Activated CD4-positive, alpha-beta memory T cell treated with anti-CD3 and anti-CD28 coated beads for 36 hours (primary cell): ENCODE measurements at regions not wholly inside any gene's neighbourhood (a gene's known extent, or its start where the extent isn't known, plus 50 kb on each side); places are given as distances from the start of the nearest gene placed in this dataset.
A peak's percentile ranks its signal among the peaks of the same experiment; 100 is the strongest.

Source experiments
- CTCF ChIA-PET: fragments of 350-600 bp; sonication (Branson Sonifier 250); formaldehyde crosslinking; loops from one replicate; lab custom pipeline; 2021; ENCODE audit warnings: antibody characterized with exemption, inconsistent platforms; lab: Charles Lee
- POLR2A ChIA-PET: fragments of 350-600 bp; sonication (Branson Sonifier 250); formaldehyde crosslinking; loops from one replicate; lab custom pipeline; 2021; ENCODE audit warnings: antibody characterized with exemption; lab: Charles Lee
- DNase-seq: peaks from one replicate; pipeline ENCODE4 v3.0.0-alpha.2; 2020
- H3K27ac Mint-ChIP-seq: one replicate; pipeline ENCODE4 v1.8.0; 2021; ENCODE audit warnings: mixed read lengths
- H3K27me3 Mint-ChIP-seq: one replicate; pipeline ENCODE4 v1.8.0; 2021; ENCODE audit warnings: mixed read lengths
- H3K36me3 Mint-ChIP-seq: one replicate; pipeline ENCODE4 v1.8.0; 2021; ENCODE audit warnings: mixed read lengths
- H3K4me1 Mint-ChIP-seq: one replicate; pipeline ENCODE4 v1.8.0; 2021; ENCODE audit warnings: low read depth, mixed read lengths
- H3K4me3 Mint-ChIP-seq: one replicate; pipeline ENCODE4 v1.8.0; 2021; ENCODE audit warnings: mild to moderate bottlenecking, mixed read lengths
- H3K9me3 Mint-ChIP-seq: one replicate; pipeline ENCODE4 v1.8.0; 2021; ENCODE audit warnings: mixed read lengths
- intact Hi-C: fragments of 100-400 bp; cut with micrococcal nuclease; formaldehyde crosslinking; loops from one replicate; pipeline ENCODE4 v1.15.1; 2023

GRCh38 chr2:60661073-60661738 lies 94.9 kb upstream of the PAPOLG start:
- Mint-ChIP-seq H3K4me1 (no peaks in the 10 kb centered on the region), H3K27ac (no peak overlapping the region), H3K9me3 (no peaks in the 10 kb centered on the region), H3K36me3 (no peaks in the 10 kb centered on the region), H3K4me3 (no peak overlapping the region), H3K27me3 (peaks cover 5% of the 10 kb centered on the region)
- ChIA-PET POLR2A (no interaction called here), CTCF (interaction anchor here (1.2 kb wide), 1 partner anchor 13 kb away, joined by 6 read pairs; no protein-coding TSS in a partner anchor)
- DNase-seq: no peak
- intact Hi-C loops: no loop called here

GRCh38 chr2:60662781-60663180 lies 93.3 kb upstream of the PAPOLG start:
- POLR2A ChIA-PET: no interaction called here
- Mint-ChIP-seq H3K27ac (no peak overlapping the region), H3K4me1 (no peaks in the 10 kb centered on the region), H3K27me3 (peaks cover 5% of the 10 kb centered on the region), H3K36me3 (no peaks in the 10 kb centered on the region), H3K9me3 (no peaks in the 10 kb centered on the region), H3K4me3 (no peak overlapping the region)
- intact Hi-C loops: no loop called here
- CTCF ChIA-PET: interaction anchor here (1.0 kb wide), 1 partner anchor 13 kb away, joined by 3 read pairs; no protein-coding TSS in a partner anchor
- DNase-seq: no peak

GRCh38 chr2:60671966-60672365 lies 84.1 kb upstream of the PAPOLG start:
- POLR2A ChIA-PET: no interaction called here
- Mint-ChIP-seq H3K9me3 (no peaks in the 10 kb centered on the region), H3K36me3 (no peaks in the 10 kb centered on the region), H3K27me3 (peaks cover 2% of the 10 kb centered on the region), H3K27ac (no peak overlapping the region), H3K4me3 (no peak overlapping the region), H3K4me1 (peaks cover 2% of the 10 kb centered on the region)
- intact Hi-C loops: no loop called here
- DNase-seq: no peak
- CTCF ChIA-PET: interaction anchor here (0.7 to 1.8 kb wide), 2 partner anchors 9 to 327 kb away, joined by 3 to 4 read pairs; no protein-coding TSS in a partner anchor

- DNase-seq: peak; percentile 87
- H3K4me1 Mint-ChIP-seq: peaks cover 2% of the 10 kb centered on the region
- CTCF ChIA-PET: interaction anchor here (0.7 to 3.2 kb wide), 32 partner anchors 8 to 1916 kb away, joined by 3 to 23 read pairs (median 4); no protein-coding TSS in a partner anchor
- intact Hi-C loops: loop anchor here (2.0 kb wide), 1 partner anchor 114 kb away; no protein-coding TSS in a partner anchor
- POLR2A ChIA-PET: interaction anchor here (0.6 to 1.3 kb wide), 2 partner anchors 22 to 51 kb away, joined by 3 to 5 read pairs; no protein-coding TSS in a partner anchor
- H3K36me3 Mint-ChIP-seq: no peaks in the 10 kb centered on the region
- H3K9me3 Mint-ChIP-seq: no peaks in the 10 kb centered on the region
- no peak overlapping the region for H3K4me3 Mint-ChIP-seq
- peaks cover 2% of the 10 kb centered on the region for H3K27me3 Mint-ChIP-seq
- no peak overlapping the region for H3K27ac Mint-ChIP-seq
Measured at GRCh38 chr2:60674524-60675165, 81.4 kb upstream of the PAPOLG start.

GRCh38 chr2:60675301-60675700 lies 80.8 kb upstream of the PAPOLG start:
- POLR2A ChIA-PET: interaction anchor here (0.6 kb wide), 1 partner anchor 51 kb away, joined by 5 read pairs; no protein-coding TSS in a partner anchor
- no peaks in the 10 kb centered on the region for H3K9me3 Mint-ChIP-seq
- peaks cover 2% of the 10 kb centered on the region for H3K4me1 Mint-ChIP-seq
- H3K27me3 Mint-ChIP-seq: peaks cover 6% of the 10 kb centered on the region
- H3K36me3 Mint-ChIP-seq: no peaks in the 10 kb centered on the region
- DNase-seq: no peak
- intact Hi-C loops: loop anchor here (2.0 kb wide), 1 partner anchor 114 kb away; no protein-coding TSS in a partner anchor
- no peak overlapping the region for H3K27ac Mint-ChIP-seq
- H3K4me3 Mint-ChIP-seq: no peak overlapping the region
- CTCF ChIA-PET: interaction anchor here (0.6 to 3.2 kb wide), 29 partner anchors 8 to 1916 kb away, joined by 3 to 23 read pairs (median 4); no protein-coding TSS in a partner anchor

GRCh38 chr2:60676706-60677330 lies 79.2 kb upstream of the PAPOLG start:
- Mint-ChIP-seq H3K27me3 (peaks cover 7% of the 10 kb centered on the region), H3K4me1 (peaks cover 2% of the 10 kb centered on the region), H3K36me3 (no peaks in the 10 kb centered on the region), H3K4me3 (no peak overlapping the region), H3K9me3 (no peaks in the 10 kb centered on the region), H3K27ac (no peak overlapping the region)
- no peak for DNase-seq
- ChIA-PET CTCF (interaction anchor here (0.6 to 3.2 kb wide), 6 partner anchors 8 to 95 kb away, joined by 3 to 23 read pairs (median 4); no protein-coding TSS in a partner anchor), POLR2A (no interaction called here)
- intact Hi-C loops: no loop called here

- POLR2A ChIA-PET: no interaction called here
- H3K27me3 Mint-ChIP-seq: peaks cover 7% of the 10 kb centered on the region
- intact Hi-C loops: no loop called here
- no peaks in the 10 kb centered on the region for H3K9me3 Mint-ChIP-seq
- H3K4me3 Mint-ChIP-seq: no peak overlapping the region
- DNase-seq: no peak
- no peak overlapping the region for H3K27ac Mint-ChIP-seq
- H3K4me1 Mint-ChIP-seq: peaks cover 2% of the 10 kb centered on the region
- CTCF ChIA-PET: interaction anchor here (0.9 to 2.0 kb wide), 3 partner anchors 30 to 96 kb away, joined by 3 to 4 read pairs (median 4); no protein-coding TSS in a partner anchor
- no peaks in the 10 kb centered on the region for H3K36me3 Mint-ChIP-seq
Measured at GRCh38 chr2:60677356-60677755, 78.7 kb upstream of the PAPOLG start.

GRCh38 chr2:60678551-60678950 lies 77.5 kb upstream of the PAPOLG start:
- H3K9me3 Mint-ChIP-seq: no peaks in the 10 kb centered on the region
- intact Hi-C loops: no loop called here
- ChIA-PET CTCF (interaction anchor here (2.0 kb wide), 1 partner anchor 29 kb away, joined by 4 read pairs; no protein-coding TSS in a partner anchor), POLR2A (no interaction called here)
- no peaks in the 10 kb centered on the region for H3K36me3 Mint-ChIP-seq
- peaks cover 2% of the 10 kb centered on the region for H3K4me1 Mint-ChIP-seq
- H3K27me3 Mint-ChIP-seq: peaks cover 13% of the 10 kb centered on the region
- no peak for DNase-seq
- no peak overlapping the region for H3K27ac Mint-ChIP-seq
- no peak overlapping the region for H3K4me3 Mint-ChIP-seq

- Mint-ChIP-seq H3K4me1 (peaks cover 2% of the 10 kb centered on the region), H3K27me3 (peaks cover 14% of the 10 kb centered on the region), H3K4me3 (no peak overlapping the region), H3K27ac (no peak overlapping the region), H3K9me3 (no peaks in the 10 kb centered on the region), H3K36me3 (no peaks in the 10 kb centered on the region)
- ChIA-PET POLR2A (no interaction called here), CTCF (no interaction called here)
- intact Hi-C loops: no loop called here
- no peak for DNase-seq
Measured at GRCh38 chr2:60679036-60679780, 76.9 kb upstream of the PAPOLG start.

- no peaks in the 10 kb centered on the region for H3K36me3 Mint-ChIP-seq
- no peak overlapping the region for H3K27ac Mint-ChIP-seq
- H3K9me3 Mint-ChIP-seq: no peaks in the 10 kb centered on the region
- ChIA-PET CTCF (interaction anchor here (1.4 kb wide), 1 partner anchor 19 kb away, joined by 4 read pairs; no protein-coding TSS in a partner anchor), POLR2A (no interaction called here)
- no peak for DNase-seq
- no peak overlapping the region for H3K4me3 Mint-ChIP-seq
- no peaks in the 10 kb centered on the region for H3K4me1 Mint-ChIP-seq
- H3K27me3 Mint-ChIP-seq: peaks cover 7% of the 10 kb centered on the region
- intact Hi-C loops: no loop called here
Measured at GRCh38 chr2:60693551-60693950, 62.5 kb upstream of the PAPOLG start.

- intact Hi-C loops: no loop called here
- H3K9me3 Mint-ChIP-seq: no peaks in the 10 kb centered on the region
- H3K4me1 Mint-ChIP-seq: no peaks in the 10 kb centered on the region
- H3K27ac Mint-ChIP-seq: no peak overlapping the region
- no peak overlapping the region for H3K4me3 Mint-ChIP-seq
- peaks cover 5% of the 10 kb centered on the region for H3K27me3 Mint-ChIP-seq
- H3K36me3 Mint-ChIP-seq: no peaks in the 10 kb centered on the region
- no peak for DNase-seq
- POLR2A ChIA-PET: no interaction called here
- CTCF ChIA-PET: no interaction called here
Measured at GRCh38 chr2:60695793-60696192, 60.3 kb upstream of the PAPOLG start.
